ENCODE measurements at regions not wholly inside any gene's neighbourhood (a gene's known extent, or its start where the extent isn't known, plus 50 kb on each side); places are given as distances from the start of the nearest gene placed in this dataset.

DNA sequence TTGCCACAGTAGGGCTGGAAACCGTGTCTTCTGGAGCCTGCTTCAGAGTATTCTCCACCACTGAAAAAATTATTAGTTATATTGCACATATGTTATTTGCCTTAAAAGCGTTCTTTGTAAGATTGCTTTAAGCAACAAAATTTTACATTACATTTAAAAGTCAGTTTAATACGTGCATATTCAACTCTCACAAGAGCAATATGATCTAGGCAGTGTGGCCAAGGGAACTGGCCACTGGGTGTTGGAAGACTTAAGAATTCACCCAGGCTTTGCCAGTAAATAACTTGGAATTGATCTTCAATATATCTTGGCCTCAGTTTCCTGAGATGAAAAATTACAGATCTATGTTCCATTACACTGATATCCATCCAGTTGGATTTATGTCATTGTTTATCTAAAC, 694.4 kb downstream of the EFNA5 start:
- no peak for TF ChIP-seq ZFX (IDR thresholded peaks at IDR 0.05)
- TF ChIP-seq, protein P1, sequence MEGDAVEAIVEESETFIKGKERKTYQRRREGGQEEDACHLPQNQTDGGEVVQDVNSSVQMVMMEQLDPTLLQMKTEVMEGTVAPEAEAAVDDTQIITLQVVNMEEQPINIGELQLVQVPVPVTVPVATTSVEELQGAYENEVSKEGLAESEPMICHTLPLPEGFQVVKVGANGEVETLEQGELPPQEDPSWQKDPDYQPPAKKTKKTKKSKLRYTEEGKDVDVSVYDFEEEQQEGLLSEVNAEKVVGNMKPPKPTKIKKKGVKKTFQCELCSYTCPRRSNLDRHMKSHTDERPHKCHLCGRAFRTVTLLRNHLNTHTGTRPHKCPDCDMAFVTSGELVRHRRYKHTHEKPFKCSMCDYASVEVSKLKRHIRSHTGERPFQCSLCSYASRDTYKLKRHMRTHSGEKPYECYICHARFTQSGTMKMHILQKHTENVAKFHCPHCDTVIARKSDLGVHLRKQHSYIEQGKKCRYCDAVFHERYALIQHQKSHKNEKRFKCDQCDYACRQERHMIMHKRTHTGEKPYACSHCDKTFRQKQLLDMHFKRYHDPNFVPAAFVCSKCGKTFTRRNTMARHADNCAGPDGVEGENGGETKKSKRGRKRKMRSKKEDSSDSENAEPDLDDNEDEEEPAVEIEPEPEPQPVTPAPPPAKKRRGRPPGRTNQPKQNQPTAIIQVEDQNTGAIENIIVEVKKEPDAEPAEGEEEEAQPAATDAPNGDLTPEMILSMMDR (conservative IDR thresholded peaks at IDR 0.05) = no peak
- no peak overlapping the region for H3K27ac ChIP-seq

DNA sequence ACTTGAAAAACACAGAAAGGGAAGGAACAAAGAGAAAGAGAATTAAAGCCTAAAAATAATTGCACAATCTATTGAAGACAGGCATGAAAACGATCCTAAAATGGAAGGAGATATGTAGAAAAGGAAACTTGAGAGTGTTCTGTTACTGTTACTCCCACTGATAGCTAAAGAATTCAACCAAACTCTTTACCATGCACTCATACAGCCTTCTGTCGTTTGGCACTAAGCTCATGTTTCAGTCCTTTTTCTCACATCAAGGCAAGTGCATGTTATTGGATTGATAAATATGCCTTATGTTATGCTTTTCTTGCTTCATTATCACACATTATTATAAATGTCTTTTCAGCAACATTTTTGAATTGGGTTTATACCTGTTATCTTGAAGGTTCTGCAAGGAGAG, 696.5 kb downstream of the EFNA5 start:
- H3K27ac ChIP-seq = no peak overlapping the region
- TF ChIP-seq, protein P1 (conservative IDR thresholded peaks at IDR 0.05) = no peak
- TF ChIP-seq ZFX (IDR thresholded peaks at IDR 0.05) = no peak

DNA sequence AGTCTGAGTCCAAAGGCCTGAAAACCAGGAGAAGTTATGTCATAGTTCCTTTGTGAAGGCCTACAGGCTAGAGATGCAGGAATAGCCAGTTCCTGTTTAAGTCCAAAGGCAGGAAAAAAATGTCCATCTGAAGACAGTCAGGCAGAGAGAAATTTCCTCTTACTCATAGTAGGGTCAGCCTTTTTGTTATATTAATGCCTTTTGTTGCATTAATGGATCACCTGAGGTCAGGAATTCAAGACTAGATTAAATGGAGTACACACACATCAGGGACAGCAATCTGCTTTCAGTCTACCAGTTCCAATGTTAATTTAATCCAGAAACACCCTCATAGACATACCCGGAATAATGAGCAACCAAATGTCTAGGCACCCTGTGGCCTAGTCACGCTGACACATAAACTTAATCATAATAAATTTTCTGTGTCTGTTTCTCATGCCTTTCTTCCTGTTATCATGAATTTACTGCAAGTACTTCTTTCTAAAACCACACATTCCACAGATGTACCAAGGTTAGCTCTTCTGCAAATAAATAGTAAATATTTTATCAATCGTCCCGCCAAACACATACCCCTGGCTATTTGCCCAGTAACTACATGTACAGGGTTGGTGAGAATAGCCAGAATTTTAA, 703.9 kb downstream of the EFNA5 start:
- no peak overlapping the region for H3K27ac ChIP-seq

DNA sequence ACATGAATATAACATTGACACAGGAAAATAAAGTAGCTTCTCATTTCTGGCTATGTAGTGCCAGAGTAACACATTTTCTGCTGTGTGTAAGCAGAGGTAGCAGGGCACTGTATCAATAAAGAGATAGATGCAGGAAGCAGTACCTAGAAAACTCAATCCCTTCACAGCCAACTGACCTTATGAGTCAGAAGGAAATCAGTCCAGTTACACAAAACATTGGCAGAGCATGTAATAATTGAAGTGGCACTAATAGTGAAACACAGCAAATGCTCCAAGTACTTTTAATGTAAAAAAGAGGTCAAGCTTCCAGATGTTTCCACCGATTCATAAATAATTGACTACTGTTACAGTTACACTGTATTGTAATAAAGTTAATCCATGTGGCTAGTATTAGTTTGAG, 706.6 kb downstream of the EFNA5 start:
- H3K27ac ChIP-seq = no peak overlapping the region
- TF ChIP-seq, protein P1 (conservative IDR thresholded peaks at IDR 0.05) = no peak
- TF ChIP-seq ZFX (IDR thresholded peaks at IDR 0.05) = no peak

More for the DNA sequence above, 703.9 kb downstream of the EFNA5 start:
- TF ChIP-seq, protein P1 (conservative IDR thresholded peaks at IDR 0.05) = no peak
- TF ChIP-seq ZFX (IDR thresholded peaks at IDR 0.05) = no peak

DNA sequence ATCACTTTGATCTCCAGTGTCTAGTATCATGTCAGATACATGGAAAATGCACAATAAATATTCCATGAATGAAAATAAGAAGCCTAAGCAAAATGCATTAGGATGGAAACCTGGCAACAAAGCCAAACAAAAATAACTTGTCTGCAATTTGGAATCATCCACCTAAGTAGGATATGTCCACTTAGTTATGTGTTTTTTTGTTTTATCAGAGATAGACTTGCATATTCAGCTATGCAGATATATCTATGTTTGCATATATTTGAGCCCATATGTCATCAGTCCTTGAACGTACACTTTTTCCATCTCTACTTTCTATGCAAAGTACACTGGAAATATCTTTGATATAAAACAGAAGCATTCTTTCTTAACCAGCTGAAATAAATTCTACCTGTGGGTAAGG, 707.1 kb downstream of the EFNA5 start:
- no peak overlapping the region for H3K27ac ChIP-seq
- TF ChIP-seq, protein P1 (conservative IDR thresholded peaks at IDR 0.05) = no peak
- no peak for TF ChIP-seq ZFX (IDR thresholded peaks at IDR 0.05)

DNA sequence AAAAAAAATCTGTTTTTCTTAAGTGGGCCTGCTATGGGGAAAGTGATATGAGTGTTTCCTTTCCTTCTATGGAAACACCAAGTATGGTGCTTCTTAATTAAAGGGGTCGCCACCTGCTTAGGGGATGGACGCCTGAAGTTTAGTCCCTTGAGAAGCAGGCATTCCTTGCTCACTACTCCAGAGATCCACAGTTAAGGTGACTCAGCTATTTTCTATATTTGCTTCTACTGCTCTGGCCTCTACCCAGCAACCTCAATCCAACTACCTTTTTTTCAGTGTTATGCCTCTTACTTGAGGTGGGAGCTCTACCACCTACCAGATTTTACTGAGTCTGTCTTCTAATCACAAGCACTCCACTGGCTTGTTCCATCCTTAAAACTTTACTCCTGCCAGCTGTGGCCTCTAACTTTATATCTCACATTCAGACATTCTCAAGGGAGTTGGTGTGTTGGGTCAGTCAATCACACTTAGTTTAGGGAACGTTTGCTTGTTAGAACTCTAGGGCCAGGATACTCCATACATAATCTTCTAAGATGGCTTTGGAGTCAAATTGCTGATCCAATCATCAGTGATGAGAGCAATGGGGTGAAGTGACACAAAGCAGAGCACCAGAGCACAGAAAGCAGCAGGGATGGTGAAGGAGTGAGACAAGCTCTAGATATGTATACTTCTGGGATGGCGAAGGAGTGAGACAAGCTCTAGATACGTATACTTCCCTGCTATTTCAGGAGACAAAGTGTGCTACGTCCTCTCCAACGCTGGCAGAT, 708.1 kb downstream of the EFNA5 start:
- H3K27ac ChIP-seq = no peak overlapping the region; the same call in 1 of the 2 replicates
- TF ChIP-seq, protein P1 (conservative IDR thresholded peaks at IDR 0.05) = no peak
- TF ChIP-seq ZFX (IDR thresholded peaks at IDR 0.05) = no peak

DNA sequence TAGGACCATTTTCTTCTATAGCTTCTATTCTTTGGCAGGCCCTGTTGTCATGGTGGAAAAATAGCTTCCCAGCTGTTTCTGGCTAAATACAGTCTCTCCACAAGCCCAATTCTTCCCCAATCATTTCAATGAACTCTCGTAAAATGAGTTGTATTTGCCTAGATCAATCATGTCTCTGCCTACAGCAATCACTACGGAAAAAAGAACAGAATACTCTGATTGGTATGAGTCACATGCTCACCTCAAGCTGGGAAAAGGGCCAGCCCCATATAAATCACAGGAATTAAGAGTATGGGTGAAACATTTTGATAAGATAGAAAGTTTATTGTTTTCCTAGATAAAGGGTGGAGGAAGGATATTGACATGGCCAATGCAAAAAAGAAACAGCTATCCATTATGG, 711.4 kb downstream of the EFNA5 start:
- H3K27ac ChIP-seq = no peak overlapping the region
- TF ChIP-seq, protein P1 (conservative IDR thresholded peaks at IDR 0.05) = no peak
- TF ChIP-seq ZFX (IDR thresholded peaks at IDR 0.05) = no peak
